OCI-LY7 (cell line): ENCODE measurements at regions not wholly inside any gene's neighbourhood (a gene's known extent, or its start where the extent isn't known, plus 50 kb on each side); places are given as distances from the start of the nearest gene placed in this dataset.

ENCODE experiments used
- BruUV-seq: library from RNA; stranded (reverse); fragments of 400-500 nt; replicated peaks from 2 replicates; lab custom pipeline; 2021; lab: Mats Ljungman, UMichigan
- CTCF ChIA-PET: fragments of 300-600 bp; sonication (Branson Sonifier 250); formaldehyde crosslinking; loops from one replicate; lab custom pipeline; 2022; ENCODE audit warnings: antibody characterized with exemption; ENCODE audit not compliant: unreplicated experiment; lab: Charles Lee
- POLR2A ChIA-PET: fragments of 300-600 bp; sonication (Branson Sonifier 250); formaldehyde crosslinking; loops from one replicate; lab custom pipeline; 2022; ENCODE audit warnings: antibody characterized with exemption; lab: Charles Lee
- DNase-seq: peaks from one replicate; pipeline ENCODE4 v3.0.0-alpha.2; 2015; ENCODE audit warnings: low spot score
- H2AFZ ChIP-seq: fragments of 200-600 bp; sonication (generic), shearing (Covaris generic); 2 replicates; pipeline ENCODE4 v1.6.1; 2014; ENCODE audit warnings: mild to moderate bottlenecking, antibody characterized with exemption, low read length, moderate library complexity
- H3K27ac ChIP-seq: fragments of 200-600 bp; sonication (generic); 2 replicates; pipeline ENCODE4 v1.5.1; 2014; ENCODE audit warnings: mixed run types, low read depth, mild to moderate bottlenecking, moderate library complexity, low read length, inconsistent platforms; ENCODE audit not compliant: poor library complexity, severe bottlenecking
- H3K36me3 ChIP-seq: fragments of 200-600 bp; sonication (generic); 2 replicates; pipeline ENCODE4 v1.6.1; 2014; ENCODE audit warnings: mild to moderate bottlenecking, antibody characterized with exemption, low read length, moderate library complexity, mixed read lengths; ENCODE audit not compliant: insufficient read depth
- H3K4me1 ChIP-seq: fragments of 200-600 bp; sonication (generic); 2 replicates; pipeline ENCODE4 v1.5.1; 2014; ENCODE audit warnings: mild to moderate bottlenecking, low read length; ENCODE audit not compliant: insufficient read depth, poor library complexity, severe bottlenecking
- H3K4me2 ChIP-seq: fragments of 200-600 bp; sonication (generic); 2 replicates; pipeline ENCODE4 v1.6.1; 2014; ENCODE audit warnings: mild to moderate bottlenecking, low read length
- H3K4me3 ChIP-seq: fragments of 200-600 bp; sonication (generic); 2 replicates; pipeline ENCODE4 v1.5.1; 2014; ENCODE audit warnings: mild to moderate bottlenecking, low read depth, low read length; ENCODE audit not compliant: poor library complexity, severe bottlenecking
- H3K79me2 ChIP-seq: fragments of 200-600 bp; sonication (generic); 2 replicates; pipeline ENCODE4 v1.6.1; 2016; ENCODE audit warnings: low read depth, mild to moderate bottlenecking, low read length, moderate library complexity, mixed read lengths; ENCODE audit not compliant: insufficient read depth
- H3K9me2 ChIP-seq: fragments of 200-600 bp; sonication (generic); 2 replicates; pipeline ENCODE4 v1.6.1; 2016; ENCODE audit warnings: mild to moderate bottlenecking, low read length, mixed read lengths; ENCODE audit not compliant: insufficient read depth
- H3K9me3 ChIP-seq: fragments of 200-600 bp; sonication (generic); 2 replicates; pipeline ENCODE4 v1.6.1; 2014; ENCODE audit warnings: mild to moderate bottlenecking, mixed run types, low read length, mixed read lengths
- H4K20me1 ChIP-seq: fragments of 200-600 bp; sonication (generic); 2 replicates; pipeline ENCODE4 v1.6.1; 2014; ENCODE audit warnings: mild to moderate bottlenecking, antibody characterized with exemption, low read length, moderate library complexity, mixed read lengths; ENCODE audit not compliant: insufficient read depth
- CTCF ChIP-seq: fragments of 200-600 bp; sonication (generic); conservative IDR thresholded peaks from 2 replicates; pipeline ENCODE4 v1.5.1; 2014; ENCODE audit warnings: mild to moderate bottlenecking, antibody characterized with exemption, low read length, moderate library complexity, mixed read lengths
- EZH2phosphoT487 ChIP-seq: fragments of 200-600 bp; sonication (generic); IDR thresholded peaks from 2 replicates; pipeline ENCODE4 v1.6.1; 2018; ENCODE audit warnings: low read depth, borderline replicate concordance, mild to moderate bottlenecking, mixed run types, antibody characterized with exemption, low read length, moderate library complexity, mixed read lengths
- intact Hi-C: fragments of 100-400 bp; cut with micrococcal nuclease; formaldehyde crosslinking; loops from one replicate; pipeline ENCODE4 v1.10.0; 2022; ENCODE audit not compliant: unreplicated experiment

- no peak for DNase-seq
- Histone ChIP-seq H3K9me3 (no peaks in the 10 kb centered on the region), H3K4me3 (no peak overlapping the region), H3K4me1 (no peaks in the 10 kb centered on the region), H3K27ac (no peak overlapping the region), H3K4me2 (no peak overlapping the region), H2AFZ (no peak overlapping the region), H4K20me1 (no peaks in the 10 kb centered on the region), H3K36me3 (no peaks in the 10 kb centered on the region), H3K79me2 (no peaks in the 10 kb centered on the region), H3K9me2 (no peaks in the 10 kb centered on the region)
- POLR2A ChIA-PET = no interaction called here
- CTCF ChIA-PET = no interaction called here
- TF ChIP-seq EZH2phosphoT487 (no peak), CTCF (no peak)
- intact Hi-C loops = no loop called here
- no TSS peak for BruUV-seq
These were observed 1174.3 kb downstream of the GATA3 start for GRCh38 chr10:9228771-9229170.

GRCh38 chr10:9229702-9230244 is 1175.3 kb downstream of the GATA3 start:
- Histone ChIP-seq H3K79me2 (no peaks in the 10 kb centered on the region), H3K9me3 (no peaks in the 10 kb centered on the region), H3K36me3 (no peaks in the 10 kb centered on the region), H3K9me2 (no peaks in the 10 kb centered on the region), H3K27ac (no peak overlapping the region), H2AFZ (no peak overlapping the region), H3K4me3 (no peak overlapping the region), H4K20me1 (no peaks in the 10 kb centered on the region), H3K4me2 (no peak overlapping the region), H3K4me1 (no peaks in the 10 kb centered on the region)
- TF ChIP-seq EZH2phosphoT487 = no peak
- ChIA-PET CTCF (no interaction called here), POLR2A (interaction anchor here (0.6 kb wide), 1 partner anchor 11 kb away, joined by 3 read pairs; no protein-coding TSS in a partner anchor)
- intact Hi-C loops = no loop called here
- BruUV-seq = no TSS peak
- DNase-seq = no peak

- BruUV-seq = no TSS peak
- H3K9me2 ChIP-seq = no peaks in the 10 kb centered on the region
- H3K36me3 ChIP-seq = no peaks in the 10 kb centered on the region
- intact Hi-C loops = no loop called here
- DNase-seq = no peak
- TF ChIP-seq CTCF (no peak), EZH2phosphoT487 (no peak)
- H3K27ac ChIP-seq = no peak overlapping the region
- H3K4me1 ChIP-seq = no peaks in the 10 kb centered on the region
- H3K4me2 ChIP-seq = no peak overlapping the region
- H4K20me1 ChIP-seq = no peaks in the 10 kb centered on the region
- POLR2A ChIA-PET = no interaction called here
- H3K4me3 ChIP-seq = no peak overlapping the region
- CTCF ChIA-PET = no interaction called here
- H2AFZ ChIP-seq = no peak overlapping the region
- no peaks in the 10 kb centered on the region for H3K79me2 ChIP-seq
- H3K9me3 ChIP-seq = no peaks in the 10 kb centered on the region
These were observed 1176.1 kb downstream of the GATA3 start for GRCh38 chr10:9230625-9231024.
